A549 (cell line): ENCODE measurements at regions not wholly inside any gene's neighbourhood (a gene's known extent, or its start where the extent isn't known, plus 50 kb on each side); places are given as distances from the start of the nearest gene placed in this dataset.

Source experiments
- ATAC-seq, 2 experiments: fragments of 200-7000 bp in 1 of 2; fragments of >200 bp in 1 of 2; cut with Nextera tagmentation in 1 of 2; cut with Tn5 transposase in 1 of 2; 3 replicates each; pipeline versions ENCODE4 v1.8.0 to v1.9.1; 2018 to 2020; ENCODE audit warnings: mild to moderate bottlenecking in 1 of 2, moderate library complexity in 1 of 2
- CTCF ChIA-PET: fragments of 300-600 bp; sonication (Branson Sonifier 250); formaldehyde crosslinking; extraction: SDS; loops from one replicate; lab custom pipeline; 2021; ENCODE audit warnings: antibody characterized with exemption, inconsistent platforms; lab: Yijun Ruan, JAX
- POLR2A ChIA-PET: fragments of 350-600 bp; formaldehyde crosslinking; extraction: SDS; loops from one replicate; lab custom pipeline; 2021; ENCODE audit warnings: antibody characterized with exemption, inconsistent platforms; lab: Yijun Ruan, JAX
- DNase-seq, 2 experiments: peaks; one replicate each; pipeline versions ENCODE4 v3.0.0 to v3.0.0-alpha.2; 2011 to 2016; ENCODE audit warnings: low read depth in 1 of 2, low spot score in 1 of 2
- FAIRE-seq: peaks from 2 replicates; lab custom pipeline; 2011; peaks lifted over from hg19 to GRCh38; lab: Jason Lieb, UNC
- H3K27ac ChIP-seq, 2 experiments: fragments of >200 bp; sonication (Bioruptor Twin); formaldehyde crosslinking; 3 replicates each; pipeline ENCODE4 v1.5.1; 2016 to 2017
- H3K4me1 ChIP-seq: fragments of >200 bp; sonication (Bioruptor Twin); formaldehyde crosslinking; 3 replicates; pipeline ENCODE4 v1.6.1; 2016
- H3K4me2 ChIP-seq: fragments of >200 bp; sonication (Bioruptor Twin); formaldehyde crosslinking; 3 replicates; pipeline ENCODE4 v1.6.1; 2016
- H3K4me3 ChIP-seq: fragments of >200 bp; sonication (Bioruptor Twin); formaldehyde crosslinking; 3 replicates; pipeline ENCODE4 v1.5.1; 2016
- H3K9me3 ChIP-seq: fragments of >200 bp; sonication (Bioruptor Twin); formaldehyde crosslinking; 3 replicates; pipeline ENCODE4 v1.6.1; 2016
- CEBPB ChIP-seq, 2 experiments: fragments of >200 bp in 1 of 2; sonication (Bioruptor Twin) in 1 of 2; formaldehyde crosslinking in 1 of 2; IDR thresholded peaks; 2 replicates each; pipeline ENCODE4 v1.6.1; 2012 to 2016
- CHD4 ChIP-seq: fragments of 200-600 bp; sonication (generic); IDR thresholded peaks from 2 replicates; pipeline ENCODE4 v1.6.1; 2016; ENCODE audit warnings: antibody characterized with exemption, mild to moderate bottlenecking, borderline replicate concordance
- EHMT2 ChIP-seq: fragments of 200-600 bp; sonication (generic); IDR thresholded peaks from 2 replicates; pipeline ENCODE4 v1.6.1; 2016; ENCODE audit warnings: antibody characterized with exemption, low read depth, mild to moderate bottlenecking, moderate library complexity
- EP300 ChIP-seq, 2 experiments: fragments of >200 bp; sonication (Bioruptor Twin); formaldehyde crosslinking; IDR thresholded peaks; 2 replicates in 1 of 2; 3 replicates in 1 of 2; pipeline ENCODE4 v1.6.1; 2016 to 2017
- ESRRA ChIP-seq: fragments of 150-350 bp; IDR thresholded peaks from 2 replicates; pipeline ENCODE4 v1.6.1; 2014; ENCODE audit warnings: mild to moderate bottlenecking, low read length, borderline replicate concordance
- FOSL2 ChIP-seq, 2 experiments: fragments of 450-650 bp in 1 of 2; fragments of >200 bp in 1 of 2; sonication (Bioruptor Twin) in 1 of 2; formaldehyde crosslinking; IDR thresholded peaks; 2 replicates each; pipeline versions ENCODE4 v1.5.0 to v1.6.1; 2016 to 2020; ENCODE audit warnings: mild to moderate bottlenecking in 1 of 2, moderate library complexity in 1 of 2
- FOXS1 ChIP-seq: fragments of 250-450 bp; sonication (Bioruptor Pico); IDR thresholded peaks from 2 replicates; pipeline ENCODE4 v1.5.0; 2020; ENCODE audit warnings: mild to moderate bottlenecking, moderate library complexity
- GATA3 ChIP-seq: IDR thresholded peaks from 2 replicates; pipeline ENCODE4 v1.6.1; 2012; ENCODE audit warnings: borderline replicate concordance
- HOXB13 ChIP-seq: fragments of 250-450 bp; sonication (Bioruptor Pico); IDR thresholded peaks from 2 replicates; pipeline ENCODE4 v1.5.0; 2020; ENCODE audit warnings: low read depth, mild to moderate bottlenecking, moderate library complexity
- HOXB5 ChIP-seq: fragments of 250-450 bp; sonication (Bioruptor Pico); IDR thresholded peaks from 2 replicates; pipeline ENCODE4 v1.5.0; 2020; ENCODE audit warnings: mild to moderate bottlenecking, moderate library complexity
- JUNB ChIP-seq: fragments of >200 bp; sonication (Bioruptor Twin); formaldehyde crosslinking; IDR thresholded peaks from 2 replicates; pipeline ENCODE4 v1.6.1; 2016
- KDM1A ChIP-seq: fragments of 200-600 bp; sonication (generic); IDR thresholded peaks from 2 replicates; pipeline ENCODE4 v1.6.1; 2016; ENCODE audit warnings: low read depth, mild to moderate bottlenecking
- KDM5A ChIP-seq: fragments of 200-600 bp; sonication (generic); IDR thresholded peaks from 2 replicates; pipeline ENCODE4 v1.6.1; 2016; ENCODE audit warnings: antibody characterized with exemption, mild to moderate bottlenecking
- MAZ ChIP-seq: fragments of 150-350 bp; IDR thresholded peaks from 2 replicates; pipeline ENCODE4 v1.6.1; 2014; ENCODE audit warnings: antibody characterized with exemption, low read depth, low read length, borderline replicate concordance
- NR3C1 ChIP-seq: fragments of >200 bp; sonication (Bioruptor Twin); formaldehyde crosslinking; IDR thresholded peaks from 3 replicates; pipeline ENCODE4 v1.6.1; 2017
- POLR2A ChIP-seq: IDR thresholded peaks from 2 replicates; pipeline ENCODE4 v1.6.1; 2012; ENCODE audit warnings: mild to moderate bottlenecking, low read length
- POLR2AphosphoS2 ChIP-seq: conservative IDR thresholded peaks from 2 replicates; pipeline ENCODE4 v1.6.1; 2012; ENCODE audit warnings: low read length, improper control_type of control experiment, inconsistent platforms
- RCOR1 ChIP-seq: fragments of 150-350 bp; IDR thresholded peaks from 2 replicates; pipeline ENCODE4 v1.6.1; 2014; ENCODE audit warnings: antibody characterized with exemption, low read length, low read depth
- RFX5 ChIP-seq: fragments of 450-650 bp; IDR thresholded peaks from 2 replicates; pipeline ENCODE4 v1.7.1; 2014; ENCODE audit warnings: antibody characterized with exemption, mild to moderate bottlenecking, moderate library complexity
- ZC3H11A ChIP-seq: fragments of 450-650 bp; IDR thresholded peaks from 2 replicates; pipeline ENCODE4 v1.6.1; 2014; ENCODE audit warnings: antibody characterized with exemption, mild to moderate bottlenecking
- ZSCAN20 ChIP-seq: fragments of 250-450 bp; sonication (Bioruptor Pico); IDR thresholded peaks from 2 replicates; pipeline ENCODE4 v1.8.0; 2022; ENCODE audit warnings: mild to moderate bottlenecking, moderate library complexity
- WGBS: methylation state at CpG from one replicate; pipeline ENCODE4 v1.1.6; 2017; ENCODE audit errors: missing lambda C conversion rate; 5-methylcytosine and 5-hydroxymethylcytosine counted together
- TF ChIP-seq, protein P1 (sequence below): fragments of 250-450 bp; sonication (Bioruptor Pico); IDR thresholded peaks from 2 replicates; pipeline ENCODE4 v1.5.0; 2020; ENCODE audit warnings: low read depth, mild to moderate bottlenecking, moderate library complexity
- TF ChIP-seq, protein P2 (sequence below): fragments of 450-650 bp; IDR thresholded peaks from 2 replicates; pipeline ENCODE4 v1.6.1; 2014; ENCODE audit warnings: antibody characterized with exemption
- TF ChIP-seq, protein P3 (sequence below): IDR thresholded peaks from 2 replicates; pipeline ENCODE4 v1.6.1; 2012
- TF ChIP-seq, protein P4 (sequence below): fragments of >200 bp; sonication (Bioruptor Twin); formaldehyde crosslinking; IDR thresholded peaks from 3 replicates; pipeline ENCODE4 v1.6.1; 2016
- TF ChIP-seq, protein P5 (sequence below): fragments of >200 bp; sonication (Bioruptor Twin); formaldehyde crosslinking; IDR thresholded peaks from 3 replicates; pipeline ENCODE4 v1.5.1; 2016
- TF ChIP-seq, protein P6 (sequence below): fragments of >200 bp; sonication (Bioruptor Twin); formaldehyde crosslinking; IDR thresholded peaks from 2 replicates; pipeline ENCODE4 v1.6.1; 2016

DNA sequence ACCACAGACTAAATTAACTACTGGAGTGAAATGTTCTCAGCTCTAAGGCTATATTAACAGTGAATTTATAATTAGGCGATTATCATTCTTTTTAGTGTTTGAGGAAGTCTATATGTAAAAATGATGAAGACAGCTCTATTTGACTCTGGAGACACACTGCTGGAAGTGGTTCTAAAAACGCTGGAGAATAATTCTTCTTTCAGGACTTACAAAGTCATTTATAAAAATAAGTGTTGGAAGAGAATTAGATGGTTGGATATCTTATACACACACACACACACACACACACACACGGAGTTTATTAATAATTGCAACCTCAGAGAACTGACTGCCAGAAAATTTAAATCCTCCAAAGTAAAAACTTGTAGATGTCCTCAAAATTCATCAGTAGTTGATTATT is 1171.3 kb downstream of the EFNB2 start:
- no peak for FAIRE-seq
- ChIA-PET CTCF (no interaction called here), POLR2A (no interaction called here)

DNA sequence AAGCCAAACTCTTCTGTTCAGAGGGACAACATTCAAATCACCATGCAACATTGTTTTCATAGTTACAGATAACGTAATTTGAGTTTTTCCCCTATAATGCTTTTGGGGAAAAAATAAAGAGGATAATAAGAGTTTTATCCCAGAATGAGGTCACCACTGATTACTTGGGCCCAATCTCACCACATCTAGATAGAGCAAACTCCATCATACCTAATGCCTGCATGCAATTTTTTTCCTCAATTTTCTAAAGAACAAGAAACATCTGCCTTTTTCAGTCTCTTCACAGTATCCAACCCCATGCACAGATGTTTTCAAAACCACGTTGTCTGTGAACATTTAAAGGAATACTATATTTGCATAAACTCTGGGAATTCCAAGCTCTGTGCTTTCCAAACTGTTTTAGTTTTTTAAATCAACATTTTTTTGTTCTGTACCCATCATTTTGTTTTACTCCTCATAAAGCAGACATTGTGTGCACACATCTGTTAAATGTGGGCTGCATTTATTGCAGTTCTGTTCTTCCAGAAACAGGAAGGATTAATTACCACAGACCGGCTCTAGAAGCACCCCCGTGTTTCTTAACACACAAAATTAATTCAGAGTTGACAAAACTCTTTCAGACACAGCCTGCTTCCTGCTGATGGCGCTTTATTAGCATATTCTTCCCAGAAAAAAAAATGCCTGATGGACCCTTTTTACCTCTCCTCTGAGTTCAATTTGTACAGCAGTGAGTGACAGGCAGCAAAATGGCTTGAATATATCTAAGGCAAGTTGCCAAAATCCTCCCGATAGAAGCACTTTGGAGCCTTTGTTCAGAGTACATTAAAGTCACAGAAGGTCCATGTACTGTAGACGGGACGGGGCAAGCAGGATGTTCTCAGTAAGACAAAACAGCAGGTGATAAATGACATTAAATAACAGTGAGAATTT is 1171.9 kb downstream of the EFNB2 start:
- 11% methylated on average over 8 of the region's 8 CpGs for WGBS
- no peak overlapping the region for H3K4me2 ChIP-seq
- H3K9me3 ChIP-seq, result no peaks in the 10 kb centered on the region
- H3K27ac ChIP-seq, result no peak overlapping the region
- FAIRE-seq (no peak), ATAC-seq (no peak), DNase-seq (no peak)
- H3K4me3 ChIP-seq, result no peak overlapping the region
- POLR2A ChIA-PET, result no interaction called here
- CTCF ChIA-PET, result no interaction called here
- TF ChIP-seq EHMT2 (no peak), POLR2A (no peak), HOXB5 (no peak), ZSCAN20 (CRISPR knock-in tag) (no peak), KDM1A (no peak), CEBPB (IDR thresholded peaks at IDR 0.05) (no peak), FOSL2 (IDR thresholded peaks at IDR 0.05) (no peak), FOSL2 (CRISPR knock-in tag; IDR thresholded peaks at IDR 0.05) (no peak), HOXB13 (CRISPR knock-in tag) (no peak), GATA3 (no peak), JUNB (no peak), EP300 (IDR thresholded peaks at IDR 0.05) (no peak)
- TF ChIP-seq, protein P1, sequence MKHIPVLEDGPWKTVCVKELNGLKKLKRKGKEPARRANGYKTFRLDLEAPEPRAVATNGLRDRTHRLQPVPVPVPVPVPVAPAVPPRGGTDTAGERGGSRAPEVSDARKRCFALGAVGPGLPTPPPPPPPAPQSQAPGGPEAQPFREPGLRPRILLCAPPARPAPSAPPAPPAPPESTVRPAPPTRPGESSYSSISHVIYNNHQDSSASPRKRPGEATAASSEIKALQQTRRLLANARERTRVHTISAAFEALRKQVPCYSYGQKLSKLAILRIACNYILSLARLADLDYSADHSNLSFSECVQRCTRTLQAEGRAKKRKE (CRISPR knock-in tag), result no peak
- TF ChIP-seq, protein P2, sequence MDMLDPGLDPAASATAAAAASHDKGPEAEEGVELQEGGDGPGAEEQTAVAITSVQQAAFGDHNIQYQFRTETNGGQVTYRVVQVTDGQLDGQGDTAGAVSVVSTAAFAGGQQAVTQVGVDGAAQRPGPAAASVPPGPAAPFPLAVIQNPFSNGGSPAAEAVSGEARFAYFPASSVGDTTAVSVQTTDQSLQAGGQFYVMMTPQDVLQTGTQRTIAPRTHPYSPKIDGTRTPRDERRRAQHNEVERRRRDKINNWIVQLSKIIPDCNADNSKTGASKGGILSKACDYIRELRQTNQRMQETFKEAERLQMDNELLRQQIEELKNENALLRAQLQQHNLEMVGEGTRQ, result no peak
- TF ChIP-seq, protein P3, sequence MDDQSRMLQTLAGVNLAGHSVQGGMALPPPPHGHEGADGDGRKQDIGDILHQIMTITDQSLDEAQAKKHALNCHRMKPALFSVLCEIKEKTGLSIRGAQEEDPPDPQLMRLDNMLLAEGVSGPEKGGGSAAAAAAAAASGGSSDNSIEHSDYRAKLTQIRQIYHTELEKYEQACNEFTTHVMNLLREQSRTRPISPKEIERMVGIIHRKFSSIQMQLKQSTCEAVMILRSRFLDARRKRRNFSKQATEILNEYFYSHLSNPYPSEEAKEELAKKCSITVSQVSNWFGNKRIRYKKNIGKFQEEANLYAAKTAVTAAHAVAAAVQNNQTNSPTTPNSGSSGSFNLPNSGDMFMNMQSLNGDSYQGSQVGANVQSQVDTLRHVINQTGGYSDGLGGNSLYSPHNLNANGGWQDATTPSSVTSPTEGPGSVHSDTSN, result no peak
- TF ChIP-seq, protein P4, sequence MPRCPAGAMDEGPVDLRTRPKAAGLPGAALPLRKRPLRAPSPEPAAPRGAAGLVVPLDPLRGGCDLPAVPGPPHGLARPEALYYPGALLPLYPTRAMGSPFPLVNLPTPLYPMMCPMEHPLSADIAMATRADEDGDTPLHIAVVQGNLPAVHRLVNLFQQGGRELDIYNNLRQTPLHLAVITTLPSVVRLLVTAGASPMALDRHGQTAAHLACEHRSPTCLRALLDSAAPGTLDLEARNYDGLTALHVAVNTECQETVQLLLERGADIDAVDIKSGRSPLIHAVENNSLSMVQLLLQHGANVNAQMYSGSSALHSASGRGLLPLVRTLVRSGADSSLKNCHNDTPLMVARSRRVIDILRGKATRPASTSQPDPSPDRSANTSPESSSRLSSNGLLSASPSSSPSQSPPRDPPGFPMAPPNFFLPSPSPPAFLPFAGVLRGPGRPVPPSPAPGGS, result no peak
- no peaks in the 10 kb centered on the region for H3K4me1 ChIP-seq

More for the DNA sequence above, 1171.3 kb downstream of the EFNB2 start:
- 10% methylated on average over 3 of the region's 3 CpGs for WGBS
- no peak overlapping the region for H3K27ac ChIP-seq
- ATAC-seq (no peak), DNase-seq (no peak)
- TF ChIP-seq NR3C1 (no peak), ESRRA (no peak), FOXS1 (CRISPR knock-in tag) (no peak), MAZ (no peak), KDM5A (no peak), ZC3H11A (no peak), CHD4 (no peak), RFX5 (no peak), POLR2AphosphoS2 (no peak), RCOR1 (no peak), GATA3 (no peak), FOSL2 (IDR thresholded peaks at IDR 0.05) (no peak), FOSL2 (CRISPR knock-in tag; IDR thresholded peaks at IDR 0.05) (no peak)
- TF ChIP-seq, protein P2, result no peak
- TF ChIP-seq, protein P5, sequence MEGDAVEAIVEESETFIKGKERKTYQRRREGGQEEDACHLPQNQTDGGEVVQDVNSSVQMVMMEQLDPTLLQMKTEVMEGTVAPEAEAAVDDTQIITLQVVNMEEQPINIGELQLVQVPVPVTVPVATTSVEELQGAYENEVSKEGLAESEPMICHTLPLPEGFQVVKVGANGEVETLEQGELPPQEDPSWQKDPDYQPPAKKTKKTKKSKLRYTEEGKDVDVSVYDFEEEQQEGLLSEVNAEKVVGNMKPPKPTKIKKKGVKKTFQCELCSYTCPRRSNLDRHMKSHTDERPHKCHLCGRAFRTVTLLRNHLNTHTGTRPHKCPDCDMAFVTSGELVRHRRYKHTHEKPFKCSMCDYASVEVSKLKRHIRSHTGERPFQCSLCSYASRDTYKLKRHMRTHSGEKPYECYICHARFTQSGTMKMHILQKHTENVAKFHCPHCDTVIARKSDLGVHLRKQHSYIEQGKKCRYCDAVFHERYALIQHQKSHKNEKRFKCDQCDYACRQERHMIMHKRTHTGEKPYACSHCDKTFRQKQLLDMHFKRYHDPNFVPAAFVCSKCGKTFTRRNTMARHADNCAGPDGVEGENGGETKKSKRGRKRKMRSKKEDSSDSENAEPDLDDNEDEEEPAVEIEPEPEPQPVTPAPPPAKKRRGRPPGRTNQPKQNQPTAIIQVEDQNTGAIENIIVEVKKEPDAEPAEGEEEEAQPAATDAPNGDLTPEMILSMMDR, result no peak
- TF ChIP-seq, protein P3, result no peak
- TF ChIP-seq, protein P6, sequence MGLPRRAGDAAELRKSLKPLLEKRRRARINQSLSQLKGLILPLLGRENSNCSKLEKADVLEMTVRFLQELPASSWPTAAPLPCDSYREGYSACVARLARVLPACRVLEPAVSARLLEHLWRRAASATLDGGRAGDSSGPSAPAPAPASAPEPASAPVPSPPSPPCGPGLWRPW, result no peak
- no peaks in the 10 kb centered on the region for H3K4me1 ChIP-seq
- H3K4me2 ChIP-seq, result no peak overlapping the region
- no peaks in the 10 kb centered on the region for H3K9me3 ChIP-seq
- H3K4me3 ChIP-seq, result no peak overlapping the region
